Activated effector memory CD4-positive, alpha-beta T cell treated with anti-CD3 and anti-CD28 coated beads, Interleukin-2, amount 50 U/mL, for 16 hours (primary cell): ENCODE measurements at regions not wholly inside any gene's neighbourhood (a gene's known extent, or its start where the extent isn't known, plus 50 kb on each side); places are given as distances from the start of the nearest gene placed in this dataset.
A peak's percentile ranks its signal among the peaks of the same experiment; 100 is the strongest.
"Not testable (repeated sequence)": the region's sequence is repeated elsewhere in the genome, so short reads cannot be mapped to it uniquely, and the experiment has no call there.

Experiments used
- DNase-seq: peaks from one replicate; pipeline ENCODE4 v3.0.0-alpha.2; 2020

DNA sequence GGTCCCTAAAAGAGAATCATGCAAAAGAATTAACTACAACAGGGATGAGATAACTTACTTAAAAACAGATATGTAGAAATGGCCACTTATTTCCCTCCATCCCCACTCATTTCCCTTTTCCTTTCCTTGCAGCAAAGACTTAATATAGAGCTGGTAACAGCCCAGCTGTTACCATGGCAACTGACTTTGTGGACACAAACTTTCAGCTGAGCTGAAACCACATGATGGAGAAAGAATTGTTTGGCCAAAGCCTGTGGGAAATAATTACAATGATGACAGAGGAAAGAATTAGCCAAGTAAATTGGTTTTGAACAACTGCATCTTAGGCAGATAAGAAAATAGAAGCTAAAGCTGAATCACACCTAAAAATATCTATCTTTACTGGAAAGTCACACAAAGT is 364.9 kb downstream of the GALC start:
- DNase-seq, result no peak

DNA sequence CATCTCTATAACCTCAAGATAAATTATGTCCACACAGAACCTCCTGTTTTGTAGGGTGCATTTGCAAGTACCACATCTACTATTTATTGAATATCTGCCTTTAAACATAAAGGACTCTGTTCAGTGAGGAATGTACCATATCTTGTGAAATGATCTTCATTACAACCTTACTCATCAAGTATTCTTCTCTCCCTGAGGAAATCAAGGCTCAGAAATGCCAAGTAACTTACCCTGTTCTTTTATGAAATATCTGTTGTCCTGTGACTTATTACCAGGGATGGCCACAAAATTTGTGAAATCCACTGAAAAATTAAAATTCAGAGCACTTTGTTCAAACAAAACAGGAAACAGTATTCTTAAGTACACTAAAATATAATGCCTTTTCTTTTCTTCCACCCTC is 366.7 kb downstream of the GALC start:
- DNase-seq, result no peak

DNA sequence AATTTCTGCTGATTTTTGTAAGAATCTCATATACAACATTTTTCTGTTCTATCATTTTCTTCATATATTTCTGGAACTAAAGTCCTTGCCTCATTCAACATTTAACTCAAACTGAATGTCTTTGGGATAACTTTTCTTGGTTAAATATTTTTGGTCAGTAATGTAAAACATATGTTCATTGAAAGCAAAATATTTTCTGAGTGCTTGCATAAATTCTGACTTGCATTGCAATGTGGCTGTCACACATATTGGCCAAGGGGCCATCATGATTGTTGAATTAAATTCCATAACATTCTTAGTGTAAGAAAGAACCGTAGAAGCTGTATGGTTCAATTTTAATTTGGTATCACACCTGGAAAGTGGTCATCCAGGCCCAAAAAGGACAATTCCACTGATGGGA is 369.4 kb downstream of the GALC start:
- DNase-seq, result no peak

DNA sequence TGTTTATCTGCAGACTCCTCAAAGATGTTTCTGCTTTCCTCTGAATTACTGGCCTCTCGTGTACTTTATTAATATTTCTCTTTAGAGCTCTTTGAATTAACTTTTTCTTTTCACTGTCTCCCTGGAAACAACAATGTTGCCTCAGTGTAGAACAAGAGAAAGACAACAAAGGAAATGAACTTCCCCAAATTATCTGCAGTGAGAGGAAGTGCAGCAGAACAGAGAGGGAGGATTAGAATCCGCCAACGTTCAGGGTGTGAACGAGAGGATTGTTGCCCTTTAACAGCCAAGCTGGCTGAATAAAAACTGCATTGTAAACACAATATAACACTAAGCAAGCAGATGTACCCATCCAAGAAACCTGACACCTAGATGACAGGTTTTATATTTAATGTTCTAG is 375.9 kb downstream of the GALC start:
- no peak for DNase-seq

DNA sequence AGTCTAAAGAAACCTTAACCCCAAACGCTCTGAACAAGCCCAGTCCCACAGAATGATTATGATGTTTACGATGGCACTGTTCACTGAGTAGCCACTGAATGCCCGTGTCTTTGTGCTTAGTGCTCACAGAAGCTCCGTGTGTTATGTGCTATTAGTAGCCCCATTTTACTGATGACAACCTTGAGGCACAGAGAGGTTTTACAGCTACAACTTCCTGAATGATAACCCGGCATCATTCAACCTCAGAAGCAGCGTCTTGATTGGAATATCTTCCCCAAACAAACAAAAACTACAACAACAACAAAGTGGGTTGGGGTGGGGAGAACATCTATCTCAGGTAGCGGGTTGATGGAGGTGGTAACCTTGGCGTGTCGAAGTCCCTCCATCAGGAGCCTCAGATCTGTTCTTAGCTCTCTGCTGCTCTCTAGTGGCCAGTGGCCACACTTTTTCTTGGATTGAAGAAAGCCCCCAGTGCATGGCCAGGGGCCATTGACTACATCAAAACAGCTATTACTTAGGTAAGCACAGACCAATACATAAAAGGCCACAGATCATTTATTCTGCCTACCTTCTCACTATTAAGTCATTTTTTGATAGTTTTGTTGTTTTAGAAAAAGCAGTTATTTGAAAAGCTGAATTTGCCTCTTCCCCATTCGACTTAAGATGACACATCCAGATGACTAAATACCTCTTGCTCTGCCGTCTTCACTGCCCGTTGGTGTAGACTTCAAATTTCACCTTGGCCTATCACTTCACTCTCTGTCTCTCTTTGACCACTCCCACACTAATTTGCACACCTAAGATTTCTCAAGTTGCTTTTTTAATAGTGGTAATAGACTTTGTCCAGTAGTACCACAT is 376.9 kb downstream of the GALC start:
- peak; percentile 63 for DNase-seq

DNA sequence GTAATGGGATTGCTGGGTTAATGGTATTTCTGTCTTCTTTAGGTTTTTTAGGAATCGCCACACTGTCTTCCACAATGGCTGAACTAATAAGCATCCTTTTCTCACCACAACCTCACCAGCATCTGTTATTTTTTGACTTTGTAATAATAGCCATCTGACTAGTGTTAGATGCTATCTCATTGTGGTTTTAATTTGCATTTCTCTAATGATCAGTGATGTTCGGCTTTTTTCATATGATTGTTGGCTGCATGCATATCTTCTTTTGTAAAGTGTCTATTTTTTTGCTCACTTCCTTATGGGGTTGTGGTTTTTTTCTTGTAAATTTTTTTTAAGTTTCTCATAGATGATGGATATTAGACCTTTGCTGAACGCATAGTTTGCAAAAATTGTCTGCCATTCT is 377.9 kb downstream of the GALC start:
- no peak for DNase-seq

DNA sequence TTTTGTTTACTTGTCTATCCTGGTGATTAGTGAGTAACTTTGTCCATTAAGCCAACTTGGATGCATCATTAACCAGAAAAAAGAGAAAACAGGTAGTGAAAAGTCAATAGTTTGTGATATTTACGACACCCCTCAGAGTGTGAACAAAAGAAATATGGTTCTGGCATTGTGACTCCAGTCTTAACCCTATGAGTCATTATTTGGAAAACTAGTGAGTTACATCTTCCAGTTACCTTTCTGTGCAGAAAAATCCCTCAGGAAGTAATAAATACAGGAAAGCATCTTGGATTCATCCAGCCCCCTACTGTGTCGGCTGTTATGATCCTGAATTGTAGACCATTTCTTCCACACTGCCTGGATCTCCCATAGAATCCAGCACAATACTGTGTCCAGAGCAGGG is 379.1 kb downstream of the GALC start:
- no peak for DNase-seq

DNA sequence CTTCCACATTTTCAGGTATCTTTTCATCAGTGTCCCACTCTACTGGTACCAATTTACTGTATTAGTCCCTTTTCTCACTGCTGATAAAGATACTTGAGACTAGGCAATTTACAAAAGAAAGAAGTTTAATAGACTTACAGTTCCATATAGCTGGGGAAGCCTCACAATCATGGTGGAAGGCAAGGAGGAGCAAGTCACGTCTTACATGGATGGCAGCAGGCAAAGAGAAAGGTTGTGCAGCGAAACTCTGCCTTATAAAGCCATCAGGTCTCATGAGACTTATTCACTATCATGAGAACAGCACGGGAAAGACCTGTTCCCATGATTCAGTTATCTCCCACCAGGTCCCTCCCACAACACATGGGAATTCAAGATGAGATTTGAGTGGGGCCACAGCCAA is 385.9 kb downstream of the GALC start:
- DNase-seq, result not testable (repeated sequence)

DNA sequence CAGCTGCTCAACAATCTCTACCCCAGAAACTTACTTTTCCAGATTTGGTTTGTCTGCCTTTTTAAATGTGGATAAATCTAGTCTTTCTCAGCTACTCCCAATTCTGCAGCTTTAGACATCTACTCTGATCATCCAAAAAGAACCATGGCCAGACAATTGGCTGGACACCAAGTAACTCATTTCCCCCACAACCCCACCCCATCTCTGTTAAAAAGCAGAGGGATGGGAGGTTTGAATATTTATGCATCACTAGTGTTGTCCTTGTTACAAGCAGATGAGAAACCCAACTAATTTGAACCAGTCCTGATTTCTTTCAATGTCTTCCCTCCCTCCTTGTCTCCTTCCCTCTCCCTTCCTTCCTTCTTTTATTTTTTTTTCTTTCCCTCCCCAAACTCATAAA is 391.9 kb downstream of the GALC start:
- no peak for DNase-seq

DNA sequence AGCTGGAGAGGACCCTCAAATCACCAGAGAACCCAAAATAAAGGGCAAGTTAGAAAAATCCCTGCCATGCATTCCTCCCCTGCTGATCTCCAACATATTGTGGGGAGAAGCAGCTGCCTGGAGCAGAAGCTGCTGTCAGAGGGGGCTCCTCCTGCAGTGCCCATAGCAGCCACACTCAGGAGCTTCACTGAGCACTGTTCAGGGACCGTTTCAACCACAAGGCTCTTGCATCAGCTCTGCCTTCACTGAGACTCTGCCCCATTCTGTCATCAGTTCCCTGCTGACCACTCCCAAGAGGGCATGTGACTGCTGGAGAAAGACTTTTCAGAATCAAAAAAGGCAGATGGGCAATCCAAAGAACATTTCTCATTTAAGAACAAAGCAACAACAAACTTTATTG is 392.7 kb downstream of the GALC start:
- no peak for DNase-seq

DNA sequence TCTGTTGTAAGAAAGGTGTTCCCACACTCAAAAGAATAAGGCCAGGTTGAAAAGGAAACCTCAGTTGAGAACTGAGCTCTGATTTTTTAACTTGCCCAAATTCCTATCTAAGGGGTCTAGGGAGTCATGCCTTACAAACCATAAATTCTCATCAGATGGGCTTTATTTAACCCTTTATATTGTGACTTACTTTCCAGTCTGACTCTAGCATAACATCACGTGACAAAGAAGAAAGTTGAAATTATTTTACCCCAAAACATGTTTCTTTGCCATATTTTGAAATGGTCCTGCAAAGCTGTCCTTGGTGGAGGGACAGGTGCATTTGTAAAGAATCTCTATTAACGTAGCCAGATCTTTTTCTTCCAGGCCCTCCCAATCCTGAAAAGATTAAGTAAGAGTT is 411.7 kb downstream of the GALC start:
- no peak for DNase-seq

DNA sequence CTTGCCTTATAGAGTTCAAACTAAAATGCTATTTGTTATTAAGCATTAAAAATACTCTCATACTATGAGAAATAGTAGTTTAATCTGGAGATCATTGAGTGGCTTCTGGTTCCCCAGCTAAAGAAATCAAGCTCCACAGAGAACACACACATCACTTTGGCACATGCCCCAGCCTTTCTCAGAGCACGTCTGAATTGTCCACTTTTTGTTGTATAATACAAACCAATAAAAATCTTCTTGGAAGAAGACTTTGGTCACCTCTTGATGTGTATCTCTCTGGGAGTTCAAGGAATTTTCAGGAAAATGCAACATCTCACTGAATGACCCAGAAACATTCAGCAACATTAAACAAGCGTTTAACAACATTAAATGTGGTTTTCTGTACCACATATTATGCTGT is 413.9 kb downstream of the GALC start:
- no peak for DNase-seq

DNA sequence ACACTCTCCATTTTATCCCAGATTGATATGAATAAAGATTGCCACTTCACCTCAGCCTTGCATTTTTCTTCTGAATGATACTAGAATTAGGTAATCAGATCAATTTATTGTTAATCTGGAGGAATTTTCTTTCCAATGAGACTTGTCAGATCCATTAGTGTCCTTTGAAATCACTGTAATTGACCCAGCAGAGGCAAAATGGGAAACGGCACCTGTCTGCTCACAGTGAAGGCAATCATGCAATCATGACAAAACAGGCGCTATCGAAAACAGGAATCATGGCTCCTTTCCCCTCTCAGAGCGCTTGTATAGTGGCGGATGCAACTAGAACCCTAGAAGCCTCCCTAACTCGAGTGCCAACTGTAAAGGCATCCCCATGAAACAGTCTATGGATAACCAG is 417.6 kb downstream of the GALC start:
- DNase-seq, result no peak

DNA sequence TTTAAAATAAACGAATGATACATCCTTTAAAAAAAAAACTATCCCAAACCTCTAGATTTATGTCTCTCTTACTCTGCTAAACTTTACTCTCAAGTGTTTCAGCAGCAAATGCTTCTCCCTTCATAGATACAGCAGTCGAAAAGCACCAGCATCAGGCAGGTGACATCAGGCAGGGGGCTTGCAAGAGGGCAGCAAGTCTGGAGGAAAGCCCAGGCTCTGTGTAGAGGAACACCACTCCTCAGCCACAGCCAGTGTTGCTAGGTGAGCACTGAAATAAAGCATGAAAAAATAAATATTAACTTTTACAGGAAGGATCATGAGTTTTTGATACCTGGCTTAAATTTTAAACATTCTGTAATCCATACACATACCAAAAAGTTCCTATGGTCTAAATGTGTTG is 419.4 kb downstream of the GALC start:
- DNase-seq, result no peak

DNA sequence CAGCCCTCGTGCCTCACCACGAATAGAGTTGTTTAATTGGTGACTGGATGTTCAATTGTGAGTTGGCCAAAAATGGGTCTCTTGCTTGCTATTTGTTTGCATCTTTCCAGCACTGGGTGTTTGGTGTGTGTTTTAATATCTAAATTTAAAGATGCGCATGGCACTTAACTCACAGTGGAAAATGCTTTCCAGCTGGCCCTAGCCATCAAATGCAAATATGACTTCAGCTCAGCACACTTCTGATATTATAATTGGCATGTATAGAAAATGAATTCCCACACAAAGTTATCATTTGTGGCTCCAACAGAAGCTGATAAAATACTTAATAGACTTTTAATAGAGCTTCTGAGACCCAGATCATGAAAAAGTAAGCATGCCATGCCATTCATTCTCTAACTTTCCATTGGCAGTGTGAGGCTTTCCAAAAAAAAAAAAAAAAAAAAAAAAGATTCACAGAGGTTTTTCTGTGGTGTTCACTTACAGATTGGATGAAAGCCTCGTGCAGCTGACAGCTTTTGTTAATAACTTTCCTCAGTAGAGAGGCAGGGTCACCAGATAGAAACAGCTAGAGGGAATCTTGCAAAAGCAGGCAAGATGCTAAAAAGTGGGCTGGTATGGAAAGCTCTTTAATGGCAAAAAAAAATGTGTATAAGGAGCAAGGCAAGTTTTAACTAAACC is 425.2 kb downstream of the GALC start:
- DNase-seq, result no peak

DNA sequence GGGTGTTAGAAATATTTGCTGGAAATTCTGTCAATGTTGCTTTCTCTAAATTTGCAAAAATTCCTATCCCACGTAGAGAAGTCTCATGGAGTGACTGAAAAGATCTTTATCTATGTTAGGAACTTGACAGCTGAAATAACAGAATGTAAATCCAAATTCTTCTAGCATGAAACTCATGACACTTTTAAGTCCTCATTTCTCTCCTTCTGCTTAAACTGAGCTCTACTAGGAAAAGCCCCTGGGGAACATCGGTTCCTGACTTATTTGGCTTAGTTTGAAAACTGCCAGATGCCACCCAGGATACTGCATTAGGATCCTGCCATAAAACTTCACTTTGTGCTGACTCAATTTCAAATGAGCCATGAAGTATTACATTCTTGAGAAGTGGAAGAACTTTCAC is 426.0 kb downstream of the GALC start:
- no peak for DNase-seq

DNA sequence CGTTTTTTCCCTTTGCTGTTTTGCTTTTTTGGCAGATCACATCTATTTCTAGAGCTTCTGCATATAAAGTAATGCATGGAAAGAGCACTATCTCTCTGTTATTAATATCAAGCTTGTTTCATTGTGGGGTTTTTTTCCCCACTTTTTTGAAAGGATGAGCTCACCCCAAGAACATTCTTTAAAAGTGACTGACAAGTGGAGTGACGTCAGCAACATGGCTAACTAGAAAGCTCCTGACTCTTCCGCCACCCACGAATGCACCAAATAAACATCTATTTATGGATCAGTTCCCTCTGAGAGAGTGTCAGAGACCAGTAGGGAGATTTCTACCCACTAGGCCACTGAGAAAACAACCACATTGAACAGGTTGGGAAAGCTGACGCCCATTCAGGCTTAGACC is 445.4 kb downstream of the GALC start:
- no peak for DNase-seq

DNA sequence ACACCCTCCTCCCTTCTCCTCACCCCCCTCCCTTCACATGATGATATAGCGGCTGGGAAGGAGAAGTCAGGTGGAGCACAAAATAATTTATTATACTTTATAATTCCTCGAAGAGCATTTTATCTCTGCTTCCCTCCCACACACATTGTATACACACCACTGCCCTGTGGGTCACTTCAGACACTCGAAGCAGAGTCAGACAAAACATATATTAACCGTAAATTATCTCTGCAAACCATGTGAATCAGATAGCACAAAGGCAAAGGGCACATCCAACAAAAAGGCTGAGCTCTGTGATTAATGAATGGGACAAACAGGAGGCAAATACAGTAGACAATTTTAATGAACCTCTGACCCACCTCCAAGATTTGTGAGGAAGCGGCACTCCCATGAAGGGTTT is 450.7 kb downstream of the GALC start:
- DNase-seq, result no peak

DNA sequence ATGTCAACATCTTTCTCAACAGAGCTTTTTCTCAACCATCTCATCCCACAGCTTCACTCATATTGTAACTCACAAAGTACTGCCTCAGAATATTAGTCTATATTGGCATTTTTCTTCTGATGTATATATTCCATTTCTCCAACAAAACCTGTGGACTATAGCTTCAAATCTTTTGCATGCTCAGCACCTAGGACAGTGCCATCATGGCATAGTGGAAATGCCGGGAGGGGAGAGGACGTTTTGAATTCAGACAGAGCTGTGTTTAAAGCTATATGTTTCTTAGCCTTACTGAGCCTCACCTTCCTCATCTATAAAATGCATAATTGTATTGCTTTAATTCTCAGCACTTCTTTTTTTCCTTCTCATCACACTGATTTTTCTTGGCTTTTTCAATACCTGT is 452.6 kb downstream of the GALC start:
- DNase-seq, result no peak

DNA sequence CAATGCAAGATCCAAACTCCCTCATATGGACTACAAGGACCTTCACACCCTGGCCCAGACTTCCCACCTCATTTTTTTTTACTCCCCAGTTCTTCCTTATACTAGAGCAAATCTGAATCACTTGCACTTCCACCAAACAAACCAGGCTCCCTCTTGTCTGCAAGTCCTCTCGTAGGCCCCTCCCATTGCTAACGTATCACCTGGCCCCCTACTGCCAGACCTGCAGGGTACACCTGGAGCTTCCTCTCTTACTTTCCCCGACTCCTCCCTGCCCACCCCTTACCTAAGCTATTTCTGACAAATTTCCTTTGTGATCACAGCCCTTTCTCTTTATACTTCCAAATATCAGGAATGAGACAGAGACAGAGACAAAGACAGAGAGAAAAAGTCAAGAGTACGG is 463.9 kb downstream of the GALC start:
- DNase-seq, result no peak

DNA sequence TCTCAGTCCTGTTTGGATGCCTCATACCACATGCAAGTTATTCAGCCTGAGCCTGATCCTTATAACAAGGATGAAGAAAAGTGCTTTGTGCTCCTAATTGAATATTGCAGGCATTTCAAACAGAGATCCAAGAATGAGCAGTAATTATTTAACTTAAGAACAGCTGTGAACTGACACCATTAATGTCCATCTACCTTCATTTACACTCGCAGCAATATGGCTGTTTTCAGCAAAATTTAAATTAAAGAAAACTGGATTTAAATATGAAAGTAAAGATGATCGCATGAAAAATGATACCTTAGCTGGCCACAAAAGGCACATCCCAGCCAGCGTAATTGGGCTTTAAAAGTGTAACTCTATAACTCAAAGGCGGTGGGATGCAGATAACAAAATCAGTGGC is 466.3 kb downstream of the GALC start:
- DNase-seq, result no peak

DNA sequence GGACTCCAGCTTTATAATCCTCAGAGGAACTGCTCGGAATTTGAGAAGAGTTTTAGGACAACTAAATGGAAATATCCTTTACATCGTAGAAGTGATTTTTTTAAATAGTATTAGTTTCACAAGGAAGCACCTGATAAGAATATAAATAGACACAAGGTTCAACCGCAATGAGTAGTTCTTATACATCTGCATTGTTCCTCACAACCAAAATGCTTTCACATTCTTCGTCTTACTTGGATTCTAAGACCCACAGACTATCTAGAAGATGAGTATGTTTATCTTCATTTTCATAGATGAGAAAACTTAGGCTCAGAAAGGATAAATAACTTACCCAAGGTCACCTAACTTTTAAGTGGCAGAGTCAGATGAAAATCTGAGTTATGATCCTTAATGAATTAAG is 469.0 kb downstream of the GALC start:
- DNase-seq, result no peak

DNA sequence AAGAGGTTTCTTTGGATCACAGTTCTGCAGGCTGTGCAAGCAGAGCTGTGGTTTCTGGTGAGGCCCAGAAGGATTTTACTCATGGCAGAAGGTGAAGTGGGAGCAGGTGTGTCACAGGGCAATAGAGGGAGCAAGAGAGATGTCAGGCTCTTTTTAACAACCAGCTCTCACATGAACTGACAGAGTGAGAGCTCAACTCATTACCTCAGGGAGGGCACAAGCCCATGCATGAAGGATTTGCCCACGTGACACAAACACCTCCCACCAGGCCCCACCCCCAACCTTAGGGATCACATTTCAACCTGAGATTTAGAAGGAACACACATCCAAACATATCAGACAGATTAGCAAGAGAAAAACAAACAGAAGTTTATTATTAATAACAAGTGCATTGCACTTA is 470.4 kb downstream of the GALC start:
- DNase-seq, result no peak

DNA sequence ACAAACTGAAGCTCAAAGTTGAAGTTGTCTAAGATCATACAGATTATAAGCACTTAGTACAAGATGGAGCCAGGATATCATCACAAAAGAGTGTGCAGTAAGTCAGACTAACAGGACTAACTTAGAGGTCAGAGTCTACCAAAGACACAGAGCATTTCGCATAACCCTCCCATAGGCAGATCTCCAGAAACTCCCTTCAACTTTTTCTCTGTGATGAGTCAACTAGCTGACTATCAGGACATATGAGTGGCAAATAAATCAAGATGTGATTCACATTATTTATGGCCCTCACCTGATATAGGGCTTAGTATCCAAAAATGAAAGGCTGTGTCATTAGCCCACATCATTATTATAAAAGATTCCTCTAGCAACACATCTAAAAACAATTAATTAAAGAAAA is 484.6 kb downstream of the GALC start:
- DNase-seq, result no peak

DNA sequence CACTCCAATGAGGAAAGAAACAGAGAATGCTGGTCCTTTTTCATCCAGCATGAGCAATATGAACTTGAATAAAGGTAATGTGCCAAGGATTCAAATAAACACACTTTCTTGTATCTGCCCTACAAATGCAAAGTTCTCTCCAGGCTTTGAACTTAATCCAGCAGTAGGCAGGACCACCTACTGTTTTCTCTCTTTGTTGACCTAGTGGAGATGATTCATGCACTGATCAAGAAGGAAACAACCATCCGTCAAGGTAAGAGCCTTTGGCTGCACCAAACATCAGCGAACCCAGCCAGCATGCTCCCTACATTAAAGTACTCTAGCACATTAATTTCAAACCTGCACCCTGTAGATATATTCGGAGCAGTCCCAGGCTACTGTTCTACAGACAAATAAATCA is 489.3 kb downstream of the GALC start:
- no peak for DNase-seq
